ENCODE measurements at regions not wholly inside any gene's neighbourhood (a gene's known extent, or its start where the extent isn't known, plus 50 kb on each side); places are given as distances from the start of the nearest gene placed in this dataset.

DNA sequence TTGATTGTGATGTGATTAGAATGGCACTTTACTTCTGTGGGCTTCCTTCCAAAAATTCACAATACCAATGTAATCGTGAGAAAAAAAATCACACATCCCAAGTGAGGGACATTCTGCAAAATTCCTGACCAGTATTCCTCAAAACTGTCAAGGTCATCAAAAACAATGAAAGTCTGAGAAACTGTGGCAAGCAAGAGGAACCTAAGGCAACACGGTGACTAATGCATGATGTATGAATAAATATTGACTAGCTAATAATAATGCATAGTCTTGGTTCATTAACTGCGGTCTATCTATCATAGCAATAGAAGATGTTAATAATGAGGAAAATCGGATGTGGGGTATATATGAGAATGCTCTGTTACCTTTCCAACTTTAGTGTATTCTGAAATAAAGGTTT, 159.0 kb downstream of the RFC3 start:
- DNase-seq, result no peak
- no peaks in the 10 kb centered on the region for H3K36me3 ChIP-seq (replicated peaks in 1 of 2)
- no peak overlapping the region for H3K27ac ChIP-seq
- intact Hi-C loops (cut with DNase I), result no loop called here
- no peak overlapping the region for H3K4me3 ChIP-seq
- H3K27me3 ChIP-seq, result no peaks in the 10 kb centered on the region
- no peaks in the 10 kb centered on the region for H3K9me3 ChIP-seq (replicated peaks in 1 of 3)
- no peaks in the 10 kb centered on the region for H3K4me1 ChIP-seq (replicated peaks in 1 of 2)
- TF ChIP-seq, protein P1, sequence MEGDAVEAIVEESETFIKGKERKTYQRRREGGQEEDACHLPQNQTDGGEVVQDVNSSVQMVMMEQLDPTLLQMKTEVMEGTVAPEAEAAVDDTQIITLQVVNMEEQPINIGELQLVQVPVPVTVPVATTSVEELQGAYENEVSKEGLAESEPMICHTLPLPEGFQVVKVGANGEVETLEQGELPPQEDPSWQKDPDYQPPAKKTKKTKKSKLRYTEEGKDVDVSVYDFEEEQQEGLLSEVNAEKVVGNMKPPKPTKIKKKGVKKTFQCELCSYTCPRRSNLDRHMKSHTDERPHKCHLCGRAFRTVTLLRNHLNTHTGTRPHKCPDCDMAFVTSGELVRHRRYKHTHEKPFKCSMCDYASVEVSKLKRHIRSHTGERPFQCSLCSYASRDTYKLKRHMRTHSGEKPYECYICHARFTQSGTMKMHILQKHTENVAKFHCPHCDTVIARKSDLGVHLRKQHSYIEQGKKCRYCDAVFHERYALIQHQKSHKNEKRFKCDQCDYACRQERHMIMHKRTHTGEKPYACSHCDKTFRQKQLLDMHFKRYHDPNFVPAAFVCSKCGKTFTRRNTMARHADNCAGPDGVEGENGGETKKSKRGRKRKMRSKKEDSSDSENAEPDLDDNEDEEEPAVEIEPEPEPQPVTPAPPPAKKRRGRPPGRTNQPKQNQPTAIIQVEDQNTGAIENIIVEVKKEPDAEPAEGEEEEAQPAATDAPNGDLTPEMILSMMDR (IDR thresholded peaks at IDR 0.05), result no peak
- TF ChIP-seq POLR2A (IDR thresholded peaks at IDR 0.05), result no peak
- 77 to 87% (median 85%) methylated on average over 4 of the region's 4 CpGs for WGBS, 4 donors

DNA sequence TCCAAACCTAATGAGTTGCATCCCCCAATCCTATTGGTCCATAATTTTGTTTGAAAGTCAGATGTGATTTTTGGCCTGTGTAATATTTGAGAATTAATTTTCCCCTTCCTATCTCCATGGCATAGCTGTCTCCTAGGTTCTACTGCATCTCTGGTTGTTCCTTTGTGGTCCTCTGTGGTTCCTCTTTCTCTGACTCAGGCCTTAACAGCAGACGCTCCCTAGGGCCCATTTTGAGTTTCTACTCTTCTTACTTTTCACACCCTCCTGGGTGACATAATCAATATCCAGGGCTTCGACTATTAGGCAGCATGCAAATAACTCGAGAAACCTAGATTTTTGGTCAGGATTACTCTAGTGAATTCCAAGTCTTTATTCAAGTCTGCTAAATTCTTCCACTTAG, 160.7 kb downstream of the RFC3 start:
- Histone ChIP-seq H3K9me3 (replicated peaks in 1 of 3) (no peaks in the 10 kb centered on the region), H3K4me1 (replicated peaks in 1 of 2) (no peaks in the 10 kb centered on the region), H3K27me3 (no peaks in the 10 kb centered on the region), H3K36me3 (replicated peaks in 1 of 2) (no peaks in the 10 kb centered on the region), H3K4me3 (no peak overlapping the region), H3K27ac (no peak overlapping the region)
- intact Hi-C loops (cut with DNase I), result no loop called here
- no peak for DNase-seq
- 67 to 95% (median 84%) methylated on average over 3 of the region's 3 CpGs for WGBS, 4 donors
- TF ChIP-seq POLR2A (IDR thresholded peaks at IDR 0.05), result no peak
- TF ChIP-seq, protein P1 (IDR thresholded peaks at IDR 0.05), result no peak

DNA sequence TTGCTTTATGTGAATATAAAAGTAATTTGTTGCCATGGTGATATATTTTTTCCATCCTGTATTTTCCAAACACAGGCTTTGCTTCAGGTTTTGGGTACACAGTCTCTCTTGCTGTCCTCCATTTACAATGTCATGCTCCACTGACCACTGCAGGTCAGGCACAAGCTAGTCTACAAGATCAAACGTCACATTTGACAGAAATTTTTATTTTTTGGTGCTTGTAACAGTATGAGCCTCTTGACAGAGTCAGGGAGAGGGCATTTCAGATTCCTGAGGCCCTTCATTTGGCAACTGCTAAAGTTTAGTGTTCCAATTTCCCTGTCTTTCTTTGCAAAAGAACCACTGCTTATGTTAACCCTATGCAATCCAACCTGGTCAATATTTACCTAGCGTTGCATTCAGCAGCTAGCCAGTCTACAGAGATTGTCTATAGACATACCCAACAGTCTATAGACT, 175.0 kb downstream of the RFC3 start:
- no peak for DNase-seq
- no peak overlapping the region for H3K4me3 ChIP-seq
- no peaks in the 10 kb centered on the region for H3K27me3 ChIP-seq
- no peaks in the 10 kb centered on the region for H3K9me3 ChIP-seq (replicated peaks in 1 of 3)
- no peaks in the 10 kb centered on the region for H3K36me3 ChIP-seq (replicated peaks in 1 of 2)
- H3K27ac ChIP-seq, result no peak overlapping the region
- peaks cover 0 to 11% of the 10 kb centered on the region in 2 donors for H3K4me1 ChIP-seq (replicated peaks in 1 of 2)
- intact Hi-C loops (cut with DNase I), result no loop called here
- TF ChIP-seq POLR2A (IDR thresholded peaks at IDR 0.05), result no peak
- TF ChIP-seq, protein P1 (IDR thresholded peaks at IDR 0.05), result no peak
- 56 to 65% (median 63%) methylated on average over 2 of the region's 2 CpGs for WGBS, 4 donors

- intact Hi-C loops (cut with DNase I), result no loop called here
Observed at GRCh38 chr13:33994198-33994597, 176.2 kb downstream of the RFC3 start.

More at GRCh38 chr13:33994198-33994597, 176.2 kb downstream of the RFC3 start:
- Histone ChIP-seq H3K36me3 (replicated peaks in 1 of 2) (no peaks in the 10 kb centered on the region), H3K4me1 (replicated peaks in 1 of 2) (peaks cover 0 to 11% of the 10 kb centered on the region in 2 donors), H3K27ac (no peak overlapping the region), H3K4me3 (no peak overlapping the region), H3K27me3 (no peaks in the 10 kb centered on the region), H3K9me3 (replicated peaks in 1 of 3) (no peaks in the 10 kb centered on the region)
- TF ChIP-seq POLR2A (IDR thresholded peaks at IDR 0.05), result no peak
- TF ChIP-seq, protein P1 (IDR thresholded peaks at IDR 0.05), result no peak
- DNase-seq, result no peak
- 89 to 94% (median 91%) methylated on average over 3 of the region's 3 CpGs for WGBS, 4 donors
